ENCODE measurements at regions not wholly inside any gene's neighbourhood (a gene's known extent, or its start where the extent isn't known, plus 50 kb on each side); places are given as distances from the start of the nearest gene placed in this dataset.

DNA sequence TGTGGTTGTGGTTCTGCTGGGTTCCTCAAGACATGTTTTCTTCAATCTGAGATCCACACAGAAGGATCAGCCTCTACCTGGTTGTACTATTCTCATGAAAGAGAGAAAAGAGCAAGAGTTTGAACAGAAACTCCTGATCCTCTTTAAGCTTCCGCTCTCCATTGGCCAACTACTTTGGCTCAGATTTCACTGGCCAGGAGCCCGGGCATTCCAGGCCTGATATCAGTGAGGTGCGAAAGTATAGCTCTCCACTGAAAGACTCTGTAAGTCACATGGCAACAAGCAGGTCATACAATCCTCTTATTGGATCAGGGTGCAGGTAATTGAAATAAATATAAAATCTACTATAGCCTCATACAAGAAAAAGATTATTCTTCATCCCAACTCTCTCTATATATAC is 920.5 kb downstream of the TLE4 start:
- H3K79me2 ChIP-seq (ENCODE audit: control insufficient read depth in 1 of 2, insufficient read depth in 2 of 2, low read length in 2 of 2) = no peaks in the 10 kb centered on the region
- H3K79me1 ChIP-seq (ENCODE audit: low read depth, low read length) = no peaks in the 10 kb centered on the region
- H3K23ac ChIP-seq (ENCODE audit: insufficient read length) = no peak overlapping the region
- no peaks in the 10 kb centered on the region for H3K27me3 ChIP-seq (replicated peaks in 1 of 4; ENCODE audit: control insufficient read depth in 3 of 4, extremely low read depth in 1 of 4, insufficient read depth in 3 of 4, low read length in 3 of 4)
- no peaks in the 10 kb centered on the region for H3K36me3 ChIP-seq (ENCODE audit: control insufficient read depth in 2 of 4, insufficient read depth in 4 of 4, low read length in 3 of 4)
- H3K9me3 ChIP-seq (ENCODE audit: insufficient read depth in 2 of 2, low read depth in 1 of 2, low read length in 1 of 2) = no peaks in the 10 kb centered on the region
- H3K27ac ChIP-seq (ENCODE audit: low read depth, low read length) = no peak overlapping the region
- WGBS, 2 experiments (ENCODE audit: extremely low coverage in 1 of 2, insufficient coverage in 1 of 2, insufficient read length in 1 of 2, insufficient replicate concordance in 2 of 2, low coverage in 1 of 2, low lambda C conversion rate in 2 of 2, missing lambda C conversion rate in 1 of 2) = 89% methylated on average over 3 of the region's 3 CpGs; no CpG with 5 or more reads in 1 of the 2 experiments
- H3K9ac ChIP-seq (replicated peaks in 1 of 4; ENCODE audit: extremely low read depth in 1 of 4, low read depth in 3 of 4, low read length in 3 of 4) = no peak overlapping the region
- no peak overlapping the region for H3K4ac ChIP-seq (replicated peaks; ENCODE audit: insufficient read length, low read depth, low read length)
- H3K56ac ChIP-seq (replicated peaks; ENCODE audit: insufficient read length, low read depth, low read length) = no peak overlapping the region
- H4K8ac ChIP-seq (ENCODE audit: extremely low read depth, insufficient read depth, low read length) = no peak overlapping the region
- DNase-seq (ENCODE audit: low read depth in 1 of 2, low spot score in 2 of 2) = no peak
- no peak for TF ChIP-seq POU5F1 (IDR thresholded peaks at IDR 0.05; ENCODE audit: low read depth, low read length)
- H2BK15ac ChIP-seq (ENCODE audit: low read length) = no peak overlapping the region
- no peak overlapping the region for H3K4me2 ChIP-seq (ENCODE audit: insufficient read depth in 1 of 2, low read depth in 2 of 2, low read length in 2 of 2)
- H2BK120ac ChIP-seq (replicated peaks; ENCODE audit: low read depth, low read length) = no peak overlapping the region
- H4K20me1 ChIP-seq (replicated peaks in 1 of 2; ENCODE audit: control insufficient read depth in 1 of 2, insufficient read depth in 2 of 2, low read length in 2 of 2) = no peaks in the 10 kb centered on the region
- no peak overlapping the region for H2BK20ac ChIP-seq (ENCODE audit: low read length)
- H3K4me3 ChIP-seq (ENCODE audit: extremely low read depth in 1 of 4, insufficient read depth in 2 of 4, low read depth in 3 of 4, low read length in 4 of 4) = no peak overlapping the region
- no peak for FAIRE-seq
- CTCF ChIA-PET (ENCODE audit: partially characterized antibody) = interaction anchor here (0.6 kb wide), 1 partner anchor 17 kb away, joined by 3 read pairs; no protein-coding TSS in a partner anchor
- H3K14ac ChIP-seq (ENCODE audit: insufficient read length) = no peak overlapping the region
- H3K4me1 ChIP-seq (replicated peaks in 1 of 4; ENCODE audit: control insufficient read depth in 3 of 4, insufficient read depth in 4 of 4, low read length in 3 of 4) = no peaks in the 10 kb centered on the region
- no peak overlapping the region for H3K18ac ChIP-seq (ENCODE audit: extremely low read depth, low read length)
- no peak overlapping the region for H4K91ac ChIP-seq (replicated peaks; ENCODE audit: insufficient read length, low read length)
- no peaks in the 10 kb centered on the region for H3K23me2 ChIP-seq (ENCODE audit: low read depth, low read length)
- no peak overlapping the region for H4K5ac ChIP-seq (ENCODE audit: insufficient read length, low read depth, low read length)
- no peak overlapping the region for H2BK5ac ChIP-seq (ENCODE audit: low read depth, low read length)
- POLR2A ChIA-PET (ENCODE audit: partially characterized antibody) = no interaction called here
- H2AK5ac ChIP-seq (ENCODE audit: low read depth, low read length) = no peak overlapping the region
- H2BK12ac ChIP-seq (ENCODE audit: low read depth, low read length) = no peak overlapping the region
- H2AFZ ChIP-seq (ENCODE audit: low read length) = no peak overlapping the region
